H54 (cell line): ENCODE measurements at regions not wholly inside any gene's neighbourhood (a gene's known extent, or its start where the extent isn't known, plus 50 kb on each side); places are given as distances from the start of the nearest gene placed in this dataset.
"Not testable (repeated sequence)": the region's sequence is repeated elsewhere in the genome, so short reads cannot be mapped to it uniquely, and the experiment has no call there.

ENCODE experiments used
- DNase-seq: peaks from one replicate; pipeline ENCODE4 v3.0.0; 2011; ENCODE audit warnings: low spot score, mixed read lengths; ENCODE audit not compliant: insufficient read length
- FAIRE-seq: peaks from 3 replicates; lab custom pipeline; 2011; peaks lifted over from hg19 to GRCh38; lab: Jason Lieb, UNC
- POLR2A ChIP-seq: IDR thresholded peaks from 2 replicates; pipeline ENCODE4 v1.6.1; 2011; ENCODE audit warnings: low read depth, mild to moderate bottlenecking, low read length

- no peak for FAIRE-seq
- TF ChIP-seq POLR2A = no peak
- no peak for DNase-seq
These were observed 222.6 kb upstream of the KLF14 start for GRCh38 chr7:130956417-130957136.

- DNase-seq = no peak
- TF ChIP-seq POLR2A = no peak
- no peak for FAIRE-seq
These were observed 223.1 kb upstream of the KLF14 start for GRCh38 chr7:130957137-130957513.

GRCh38 chr7:130957722-130958435 lies 223.9 kb upstream of the KLF14 start:
- DNase-seq, FAIRE-seq: not testable (repeated sequence)

- DNase-seq (no peak), FAIRE-seq (no peak)
- TF ChIP-seq POLR2A = no peak
These were observed 224.8 kb upstream of the KLF14 start for GRCh38 chr7:130958846-130959245.

GRCh38 chr7:130959743-130960207 lies 225.8 kb upstream of the KLF14 start:
- TF ChIP-seq POLR2A = no peak
- FAIRE-seq (no peak), DNase-seq (no peak)

GRCh38 chr7:130960208-130960988 lies 226.4 kb upstream of the KLF14 start:
- no peak; the same call in 1 of the 2 replicates for TF ChIP-seq POLR2A
- FAIRE-seq (peak; percentile 84), DNase-seq (no peak)

GRCh38 chr7:130961128-130961601 lies 227.2 kb upstream of the KLF14 start:
- peak; percentile 85 for TF ChIP-seq POLR2A
- DNase-seq (no peak), FAIRE-seq (peak; percentile 72)

- no peak for DNase-seq
- TF ChIP-seq POLR2A = no peak
- no peak for FAIRE-seq
These were observed 228.1 kb upstream of the KLF14 start for GRCh38 chr7:130962109-130962508.

- DNase-seq (no peak), FAIRE-seq (no peak)
- TF ChIP-seq POLR2A = no peak
These were observed 229.3 kb upstream of the KLF14 start for GRCh38 chr7:130963339-130963738.

- DNase-seq (no peak), FAIRE-seq (no peak)
- no peak for TF ChIP-seq POLR2A
These were observed 231.5 kb upstream of the KLF14 start for GRCh38 chr7:130965515-130965914.

GRCh38 chr7:130966246-130967009 lies 232.4 kb upstream of the KLF14 start:
- TF ChIP-seq POLR2A = no peak
- FAIRE-seq (no peak), DNase-seq (no peak)

GRCh38 chr7:130970196-130970595 lies 236.2 kb upstream of the KLF14 start:
- no peak for TF ChIP-seq POLR2A
- no peak for DNase-seq
- no peak for FAIRE-seq

GRCh38 chr7:130970696-130971095 lies 236.7 kb upstream of the KLF14 start:
- FAIRE-seq = no peak
- DNase-seq = no peak
- no peak for TF ChIP-seq POLR2A
